ENCODE measurements at regions not wholly inside any gene's neighbourhood (a gene's known extent, or its start where the extent isn't known, plus 50 kb on each side); places are given as distances from the start of the nearest gene placed in this dataset.

DNA sequence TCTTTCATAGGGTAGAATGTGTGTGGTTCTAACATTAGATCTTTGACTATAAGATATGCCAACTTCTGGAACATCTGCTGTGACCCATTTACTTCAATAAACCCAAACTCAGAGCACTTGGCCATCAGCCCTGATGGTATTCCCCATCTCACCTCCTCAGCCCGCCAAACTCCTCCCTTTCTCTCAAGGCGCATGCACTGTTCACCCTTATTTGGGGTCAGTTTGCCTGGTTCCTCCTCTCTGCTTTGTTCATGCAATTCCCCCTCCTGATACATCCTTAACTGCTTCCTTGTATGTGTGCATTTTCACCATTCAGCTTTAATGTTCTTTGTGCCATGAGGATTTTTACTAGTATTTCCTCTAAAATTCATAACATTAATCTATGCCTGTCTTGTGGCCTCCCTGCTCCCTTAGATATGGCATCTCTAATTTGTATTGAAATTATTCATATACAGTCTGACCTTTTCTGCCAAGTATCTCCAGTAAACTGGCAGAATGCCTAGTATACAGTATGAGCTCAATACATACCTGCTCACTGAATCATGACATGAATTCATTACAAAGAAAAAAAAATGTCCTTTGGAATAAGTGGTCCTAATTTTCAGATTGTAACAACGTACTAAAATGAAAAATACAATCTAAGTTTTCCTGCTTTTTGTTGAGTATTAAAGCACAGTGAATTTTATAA lies 336.8 kb upstream of the IGFBP3 start:
- Histone ChIP-seq H3K27ac (ENCODE audit: low read depth, low read length) (no peak overlapping the region), H3K4me2 (ENCODE audit: low read length) (no peak overlapping the region), H3K27me3 (ENCODE audit: insufficient read depth, low read length) (no peaks in the 10 kb centered on the region), H3K4me3 (ENCODE audit: low read depth, low read length) (no peak overlapping the region), H3K9ac (ENCODE audit: low read length) (no peak overlapping the region), H3K23ac (ENCODE audit: low read length) (no peak overlapping the region), H3K4me1 (ENCODE audit: control insufficient read depth in 1 of 2, insufficient read depth in 2 of 2, low read length in 2 of 2) (no peaks in the 10 kb centered on the region), H3K18ac (ENCODE audit: low read length) (peak overlapping the region; percentile 93), H3K14ac (ENCODE audit: low read length) (peak overlapping the region; percentile 98), H2BK12ac (ENCODE audit: low read length) (peak overlapping the region; percentile 100), H3K9me3 (ENCODE audit: insufficient read depth, low read depth, low read length) (peaks cover 5% of the 10 kb centered on the region), H4K12ac (ENCODE audit: low read depth, low read length) (peak overlapping the region; percentile 75), H2AK5ac (ENCODE audit: low read length) (peak overlapping the region; percentile 98), H2BK120ac (ENCODE audit: insufficient read depth, low read length, poor library complexity) (peak overlapping the region; percentile 98), H4K91ac (ENCODE audit: low read depth, low read length) (peak overlapping the region; percentile 92), H2AFZ (ENCODE audit: insufficient read depth, low read length, poor library complexity) (peak overlapping the region; percentile 54), H3K4ac (ENCODE audit: low read depth, low read length) (no peak overlapping the region), H2BK5ac (ENCODE audit: low read depth, low read length, poor library complexity) (peak overlapping the region; percentile 89), H3K79me2 (ENCODE audit: control insufficient read depth, insufficient read depth, low read length, poor library complexity) (no peaks in the 10 kb centered on the region), H3K79me1 (ENCODE audit: low read length) (peaks cover 9% of the 10 kb centered on the region), H4K8ac (ENCODE audit: low read depth, low read length) (peak overlapping the region; percentile 77), H3K36me3 (ENCODE audit: control insufficient read depth in 1 of 2, insufficient read depth in 2 of 2, low read length in 2 of 2) (peaks cover 2 to 3% of the 10 kb centered on the region in 2 experiments)
- no CpG with 5 or more reads among the region's 3 CpGs for WGBS (ENCODE audit: extremely low coverage, insufficient coverage, insufficient read length)
- DNase-seq: peak in 1 of 2 donors; percentile 26

DNA sequence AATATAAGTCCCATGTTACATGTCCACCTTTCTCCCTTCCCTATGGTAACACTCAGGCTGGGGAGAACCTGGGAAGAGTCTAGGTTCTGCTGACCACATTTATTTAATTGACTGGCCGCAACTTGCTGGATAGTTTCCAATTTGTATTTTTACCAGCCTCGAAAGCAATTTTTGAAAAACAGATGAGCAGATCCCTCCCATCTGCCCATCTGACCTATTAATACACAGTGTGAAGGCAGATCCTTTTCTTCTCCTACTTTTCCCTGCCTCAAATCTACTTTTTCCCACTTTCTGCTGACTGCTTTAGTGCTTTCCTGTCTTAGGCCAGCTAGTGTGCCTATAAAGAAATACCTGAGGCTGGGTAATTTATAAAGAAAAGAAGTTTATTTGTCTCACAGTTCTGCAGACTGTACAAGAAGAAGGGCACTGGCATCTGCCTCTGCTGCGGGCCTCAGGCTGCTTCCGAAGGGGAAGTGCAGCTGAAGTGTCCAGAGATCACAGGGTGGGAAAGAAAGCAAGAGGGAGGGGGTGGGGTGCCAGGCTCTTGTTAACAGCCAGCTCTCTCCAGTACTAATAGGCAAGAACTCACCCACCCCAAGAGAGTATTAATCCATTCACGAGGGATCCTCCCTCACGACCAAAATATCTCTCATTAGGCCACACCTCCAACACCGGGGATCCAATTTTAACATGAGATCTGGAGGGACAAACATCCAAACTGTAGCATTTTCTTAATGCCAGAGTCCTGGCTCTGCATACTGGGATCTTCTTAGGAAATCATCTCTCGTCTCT lies 336.0 kb upstream of the IGFBP3 start:
- H3K4ac ChIP-seq (ENCODE audit: low read depth, low read length): no peak overlapping the region
- H3K4me2 ChIP-seq (ENCODE audit: low read length): no peak overlapping the region

DNA sequence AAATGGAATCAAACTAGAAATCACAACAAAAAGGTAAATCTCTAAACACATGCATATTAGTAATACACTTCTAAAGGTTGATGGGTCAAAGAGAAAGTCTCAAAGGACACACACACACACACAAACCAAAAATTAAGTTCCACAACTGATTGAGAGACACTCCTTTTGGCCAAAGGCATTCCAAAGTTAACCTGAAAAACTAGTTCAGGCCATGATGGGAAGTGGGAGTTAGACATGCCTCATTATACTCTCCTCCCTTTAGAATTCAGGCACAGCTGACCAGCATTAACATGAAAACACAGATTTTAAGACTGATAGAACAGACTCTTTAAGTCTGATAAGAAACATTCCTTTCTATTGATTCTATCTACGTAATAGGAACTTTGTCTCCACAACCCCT lies 332.4 kb upstream of the IGFBP3 start:
- Histone ChIP-seq H4K8ac (ENCODE audit: low read depth, low read length) (no peak overlapping the region), H3K27ac (ENCODE audit: low read depth, low read length) (peak overlapping the region; percentile 93), H3K4me2 (ENCODE audit: low read length) (no peak overlapping the region), H2BK120ac (ENCODE audit: insufficient read depth, low read length, poor library complexity) (no peak overlapping the region), H3K36me3 (ENCODE audit: control insufficient read depth in 1 of 2, insufficient read depth in 2 of 2, low read length in 2 of 2) (no peaks in the 10 kb centered on the region), H3K23ac (ENCODE audit: low read length) (no peak overlapping the region), H4K91ac (ENCODE audit: low read depth, low read length) (no peak overlapping the region), H3K79me2 (ENCODE audit: control insufficient read depth, insufficient read depth, low read length, poor library complexity) (no peaks in the 10 kb centered on the region), H3K27me3 (ENCODE audit: insufficient read depth, low read length) (no peaks in the 10 kb centered on the region), H3K4me1 (ENCODE audit: control insufficient read depth in 1 of 2, insufficient read depth in 2 of 2, low read length in 2 of 2) (no peaks in the 10 kb centered on the region), H2AFZ (ENCODE audit: insufficient read depth, low read length, poor library complexity) (no peak overlapping the region), H2BK5ac (ENCODE audit: low read depth, low read length, poor library complexity) (no peak overlapping the region), H3K79me1 (ENCODE audit: low read length) (peaks cover 15% of the 10 kb centered on the region), H3K18ac (ENCODE audit: low read length) (no peak overlapping the region), H3K9ac (ENCODE audit: low read length) (no peak overlapping the region), H2AK5ac (ENCODE audit: low read length) (no peak overlapping the region), H4K12ac (ENCODE audit: low read depth, low read length) (no peak overlapping the region), H3K4me3 (ENCODE audit: low read depth, low read length) (no peak overlapping the region), H2BK12ac (ENCODE audit: low read length) (no peak overlapping the region), H3K9me3 (ENCODE audit: insufficient read depth, low read depth, low read length) (no peaks in the 10 kb centered on the region), H3K14ac (ENCODE audit: low read length) (no peak overlapping the region), H3K4ac (ENCODE audit: low read depth, low read length) (no peak overlapping the region)
- DNase-seq: peak; percentile 81 to 95
- no CpG with 5 or more reads among the region's 1 CpG for WGBS (ENCODE audit: extremely low coverage, insufficient coverage, insufficient read length)

More for the DNA sequence above, 336.0 kb upstream of the IGFBP3 start:
- Histone ChIP-seq H3K79me2 (ENCODE audit: control insufficient read depth, insufficient read depth, low read length, poor library complexity) (no peaks in the 10 kb centered on the region), H2AK5ac (ENCODE audit: low read length) (no peak overlapping the region), H4K8ac (ENCODE audit: low read depth, low read length) (no peak overlapping the region), H3K27ac (ENCODE audit: low read depth, low read length) (no peak overlapping the region), H4K91ac (ENCODE audit: low read depth, low read length) (peak overlapping the region; percentile 15), H2AFZ (ENCODE audit: insufficient read depth, low read length, poor library complexity) (no peak overlapping the region), H3K36me3 (ENCODE audit: control insufficient read depth in 1 of 2, insufficient read depth in 2 of 2, low read length in 2 of 2) (peaks cover 2 to 3% of the 10 kb centered on the region in 2 experiments), H3K9ac (ENCODE audit: low read length) (no peak overlapping the region), H3K79me1 (ENCODE audit: low read length) (peaks cover 9% of the 10 kb centered on the region), H3K14ac (ENCODE audit: low read length) (peak overlapping the region; percentile 28), H2BK120ac (ENCODE audit: insufficient read depth, low read length, poor library complexity) (peak overlapping the region; percentile 72), H3K18ac (ENCODE audit: low read length) (no peak overlapping the region), H2BK12ac (ENCODE audit: low read length) (peak overlapping the region; percentile 77), H3K9me3 (ENCODE audit: insufficient read depth, low read depth, low read length) (peaks cover 5% of the 10 kb centered on the region), H2BK5ac (ENCODE audit: low read depth, low read length, poor library complexity) (peak overlapping the region; percentile 74), H3K23ac (ENCODE audit: low read length) (no peak overlapping the region), H4K12ac (ENCODE audit: low read depth, low read length) (no peak overlapping the region), H3K4me1 (ENCODE audit: control insufficient read depth in 1 of 2, insufficient read depth in 2 of 2, low read length in 2 of 2) (no peaks in the 10 kb centered on the region), H3K4me3 (ENCODE audit: low read depth, low read length) (no peak overlapping the region), H3K27me3 (ENCODE audit: insufficient read depth, low read length) (no peaks in the 10 kb centered on the region)
- WGBS (ENCODE audit: extremely low coverage, insufficient coverage, insufficient read length): no CpG with 5 or more reads among the region's 8 CpGs
- no peak for DNase-seq

DNA sequence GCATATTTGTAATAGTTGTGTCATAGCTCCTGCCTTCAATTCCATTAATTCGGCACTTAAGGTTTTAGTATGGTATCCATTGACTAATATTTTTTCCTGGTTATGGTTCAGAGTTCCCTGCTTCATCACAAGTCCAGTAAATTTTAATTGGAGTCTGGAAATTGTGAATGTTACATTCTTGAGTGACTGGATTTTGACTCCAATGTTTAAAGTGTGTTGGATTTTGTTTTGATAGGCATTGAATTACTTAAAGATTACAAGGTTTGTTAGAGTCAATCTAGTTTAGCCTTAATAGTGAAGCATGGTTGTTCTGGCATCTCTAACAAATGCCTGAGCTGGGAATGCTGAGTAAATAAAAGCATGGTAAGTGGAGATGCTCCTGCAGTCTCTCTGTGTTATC lies 326.6 kb upstream of the IGFBP3 start:
- H3K4me1 ChIP-seq (ENCODE audit: control insufficient read depth in 1 of 2, insufficient read depth in 2 of 2, low read length in 2 of 2): peaks cover 7 to 10% of the 10 kb centered on the region in 2 experiments
- no peak overlapping the region for H3K4ac ChIP-seq (ENCODE audit: low read depth, low read length)
- H4K12ac ChIP-seq (ENCODE audit: low read depth, low read length): no peak overlapping the region
- no peak overlapping the region for H2BK5ac ChIP-seq (ENCODE audit: low read depth, low read length, poor library complexity)
- no peak overlapping the region for H4K8ac ChIP-seq (ENCODE audit: low read depth, low read length)
- H3K14ac ChIP-seq (ENCODE audit: low read length): no peak overlapping the region
- H3K9me3 ChIP-seq (ENCODE audit: insufficient read depth, low read depth, low read length): no peaks in the 10 kb centered on the region
- no peak overlapping the region for H3K4me2 ChIP-seq (ENCODE audit: low read length)
- no peak for DNase-seq
- no peaks in the 10 kb centered on the region for H3K36me3 ChIP-seq (ENCODE audit: control insufficient read depth in 1 of 2, insufficient read depth in 2 of 2, low read length in 2 of 2)
- H3K23ac ChIP-seq (ENCODE audit: low read length): no peak overlapping the region
- H3K27me3 ChIP-seq (ENCODE audit: insufficient read depth, low read length): no peaks in the 10 kb centered on the region
- no peak overlapping the region for H3K9ac ChIP-seq (ENCODE audit: low read length)
- no peak overlapping the region for H3K27ac ChIP-seq (ENCODE audit: low read depth, low read length)
- H2AFZ ChIP-seq (ENCODE audit: insufficient read depth, low read length, poor library complexity): no peak overlapping the region
- no peak overlapping the region for H2BK12ac ChIP-seq (ENCODE audit: low read length)
- no peaks in the 10 kb centered on the region for H3K79me2 ChIP-seq (ENCODE audit: control insufficient read depth, insufficient read depth, low read length, poor library complexity)
- peak overlapping the region; percentile 10 for H2BK120ac ChIP-seq (ENCODE audit: insufficient read depth, low read length, poor library complexity)
- H2AK5ac ChIP-seq (ENCODE audit: low read length): no peak overlapping the region
- no peak overlapping the region for H3K4me3 ChIP-seq (ENCODE audit: low read depth, low read length)
- peaks cover 21% of the 10 kb centered on the region for H3K79me1 ChIP-seq (ENCODE audit: low read length)
- WGBS (ENCODE audit: extremely low coverage, insufficient coverage, insufficient read length): no CpG with 5 or more reads among the region's 1 CpG
- no peak overlapping the region for H3K18ac ChIP-seq (ENCODE audit: low read length)
- no peak overlapping the region for H4K91ac ChIP-seq (ENCODE audit: low read depth, low read length)
